ENCODE measurements at regions not wholly inside any gene's neighbourhood (a gene's known extent, or its start where the extent isn't known, plus 50 kb on each side); places are given as distances from the start of the nearest gene placed in this dataset.

GRCh38 chr1:182262425-182262824, 129.2 kb downstream of the GLUL start:
- Histone ChIP-seq H3K4me3 (ENCODE audit: low read depth, low read length) (no peak overlapping the region), H3K4me1 (ENCODE audit: control insufficient read depth, insufficient read depth, low read length) (no peaks in the 10 kb centered on the region), H3K9me3 (ENCODE audit: control insufficient read depth, insufficient read depth, low read depth, low read length) (no peaks in the 10 kb centered on the region), H3K27ac (ENCODE audit: extremely low read depth, low read depth, low read length) (no peak overlapping the region), H3K36me3 (ENCODE audit: control insufficient read depth in 2 of 2, insufficient read depth in 1 of 2, low read length in 2 of 2) (no peaks in the 10 kb centered on the region)
- TF ChIP-seq ZNF585B (tag by site-specific recombination; IDR thresholded peaks at IDR 0.05) = no peak
- TF ChIP-seq KLF8 (tag by site-specific recombination; IDR thresholded peaks at IDR 0.05) = no peak
- TF ChIP-seq, protein P1, sequence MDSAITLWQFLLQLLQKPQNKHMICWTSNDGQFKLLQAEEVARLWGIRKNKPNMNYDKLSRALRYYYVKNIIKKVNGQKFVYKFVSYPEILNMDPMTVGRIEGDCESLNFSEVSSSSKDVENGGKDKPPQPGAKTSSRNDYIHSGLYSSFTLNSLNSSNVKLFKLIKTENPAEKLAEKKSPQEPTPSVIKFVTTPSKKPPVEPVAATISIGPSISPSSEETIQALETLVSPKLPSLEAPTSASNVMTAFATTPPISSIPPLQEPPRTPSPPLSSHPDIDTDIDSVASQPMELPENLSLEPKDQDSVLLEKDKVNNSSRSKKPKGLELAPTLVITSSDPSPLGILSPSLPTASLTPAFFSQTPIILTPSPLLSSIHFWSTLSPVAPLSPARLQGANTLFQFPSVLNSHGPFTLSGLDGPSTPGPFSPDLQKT (IDR thresholded peaks at IDR 0.05; ENCODE audit: borderline replicate concordance, low read depth, low read length) = no peak
- no peak for TF ChIP-seq ZNF561 (tag by site-specific recombination; IDR thresholded peaks at IDR 0.05; ENCODE audit: borderline replicate concordance)
- no peak for TF ChIP-seq ZNF184 (tag by site-specific recombination; IDR thresholded peaks at IDR 0.05)
- no peak for TF ChIP-seq MEIS1 (CRISPR knock-in tag; IDR thresholded peaks at IDR 0.05; ENCODE audit: borderline replicate concordance)
- ChIA-PET POLR2A (no interaction called here), CTCF (interaction anchor here (0.6 kb wide), 1 partner anchor 939 kb away, joined by 3 read pairs; no protein-coding TSS in a partner anchor)

GRCh38 chr1:182261655-182262054, 129.9 kb downstream of the GLUL start:
- POLR2A ChIA-PET = no interaction called here
- Histone ChIP-seq H3K36me3 (ENCODE audit: control insufficient read depth in 2 of 2, insufficient read depth in 1 of 2, low read length in 2 of 2) (no peaks in the 10 kb centered on the region), H3K9me3 (ENCODE audit: control insufficient read depth, insufficient read depth, low read depth, low read length) (no peaks in the 10 kb centered on the region), H3K4me3 (ENCODE audit: low read depth, low read length) (no peak overlapping the region), H3K27ac (ENCODE audit: extremely low read depth, low read depth, low read length) (no peak overlapping the region), H3K4me1 (ENCODE audit: control insufficient read depth, insufficient read depth, low read length) (no peaks in the 10 kb centered on the region)
- CTCF ChIA-PET = no interaction called here
- TF ChIP-seq ZBTB6 (tag by site-specific recombination; IDR thresholded peaks at IDR 0.05) = no peak
- TF ChIP-seq ZNF600 (tag by site-specific recombination; IDR thresholded peaks at IDR 0.05) = no peak
- TF ChIP-seq ZNF843 (tag by site-specific recombination; IDR thresholded peaks at IDR 0.05) = no peak
- TF ChIP-seq PRDM1 (tag by site-specific recombination; IDR thresholded peaks at IDR 0.05) = no peak
- TF ChIP-seq, protein P2, sequence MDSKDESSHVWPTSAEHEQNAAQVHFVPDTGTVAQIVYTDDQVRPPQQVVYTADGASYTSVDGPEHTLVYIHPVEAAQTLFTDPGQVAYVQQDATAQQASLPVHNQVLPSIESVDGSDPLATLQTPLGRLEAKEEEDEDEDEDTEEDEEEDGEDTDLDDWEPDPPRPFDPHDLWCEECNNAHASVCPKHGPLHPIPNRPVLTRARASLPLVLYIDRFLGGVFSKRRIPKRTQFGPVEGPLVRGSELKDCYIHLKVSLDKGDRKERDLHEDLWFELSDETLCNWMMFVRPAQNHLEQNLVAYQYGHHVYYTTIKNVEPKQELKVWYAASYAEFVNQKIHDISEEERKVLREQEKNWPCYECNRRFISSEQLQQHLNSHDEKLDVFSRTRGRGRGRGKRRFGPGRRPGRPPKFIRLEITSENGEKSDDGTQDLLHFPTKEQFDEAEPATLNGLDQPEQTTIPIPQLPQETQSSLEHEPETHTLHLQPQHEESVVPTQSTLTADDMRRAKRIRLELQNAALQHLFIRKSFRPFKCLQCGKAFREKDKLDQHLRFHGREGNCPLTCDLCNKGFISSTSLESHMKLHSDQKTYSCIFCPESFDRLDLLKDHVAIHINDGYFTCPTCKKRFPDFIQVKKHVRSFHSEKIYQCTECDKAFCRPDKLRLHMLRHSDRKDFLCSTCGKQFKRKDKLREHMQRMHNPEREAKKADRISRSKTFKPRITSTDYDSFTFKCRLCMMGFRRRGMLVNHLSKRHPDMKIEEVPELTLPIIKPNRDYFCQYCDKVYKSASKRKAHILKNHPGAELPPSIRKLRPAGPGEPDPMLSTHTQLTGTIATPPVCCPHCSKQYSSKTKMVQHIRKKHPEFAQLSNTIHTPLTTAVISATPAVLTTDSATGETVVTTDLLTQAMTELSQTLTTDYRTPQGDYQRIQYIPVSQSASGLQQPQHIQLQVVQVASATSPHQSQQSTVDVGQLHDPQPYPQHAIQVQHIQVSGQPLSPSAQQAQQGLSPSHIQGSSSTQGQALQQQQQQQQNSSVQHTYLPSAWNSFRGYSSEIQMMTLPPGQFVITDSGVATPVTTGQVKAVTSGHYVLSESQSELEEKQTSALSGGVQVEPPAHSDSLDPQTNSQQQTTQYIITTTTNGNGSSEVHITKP (tag by site-specific recombination; IDR thresholded peaks at IDR 0.05) = no peak
- TF ChIP-seq ZNF785 (tag by site-specific recombination; IDR thresholded peaks at IDR 0.05) = no peak
- TF ChIP-seq CTCF (tag by site-specific recombination; IDR thresholded peaks at IDR 0.05) = no peak

DNA sequence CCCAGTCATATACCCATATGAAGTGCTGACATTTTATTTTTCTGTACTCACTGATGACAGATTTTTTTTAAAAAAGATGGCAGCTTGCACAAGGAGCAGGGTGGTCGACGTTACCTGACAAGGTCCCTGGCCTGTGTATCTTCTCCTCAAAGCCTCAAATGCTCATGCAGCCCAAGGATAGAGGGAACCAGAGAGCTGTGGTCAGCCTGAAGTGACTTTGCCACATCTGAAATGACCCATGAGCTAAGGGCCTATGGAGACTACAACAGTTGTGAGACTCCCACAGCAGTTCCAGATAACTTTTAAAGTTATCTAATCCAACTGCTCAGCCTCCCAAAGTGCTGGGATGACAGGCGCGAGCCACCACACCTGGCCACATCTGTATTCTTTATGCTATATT, 131.1 kb downstream of the GLUL start:
- H3K4me3 ChIP-seq (ENCODE audit: low read depth, low read length) = no peak overlapping the region
- H3K4me1 ChIP-seq (ENCODE audit: control insufficient read depth, insufficient read depth, low read length) = no peaks in the 10 kb centered on the region
- H3K27ac ChIP-seq (ENCODE audit: extremely low read depth, low read depth, low read length) = no peak overlapping the region
- H3K36me3 ChIP-seq (ENCODE audit: control insufficient read depth in 2 of 2, insufficient read depth in 1 of 2, low read length in 2 of 2) = no peaks in the 10 kb centered on the region
- ChIA-PET CTCF (no interaction called here), POLR2A (interaction anchor here (1.2 kb wide), 1 partner anchor 12 kb away, joined by 4 read pairs; no protein-coding TSS in a partner anchor)
- no peaks in the 10 kb centered on the region for H3K9me3 ChIP-seq (ENCODE audit: control insufficient read depth, insufficient read depth, low read depth, low read length)
- TF ChIP-seq ZXDB (tag by site-specific recombination; IDR thresholded peaks at IDR 0.05) (no peak), ZNF580 (tag by site-specific recombination; IDR thresholded peaks at IDR 0.05) (no peak), ZNF10 (tag by site-specific recombination; IDR thresholded peaks at IDR 0.05) (no peak), ZNF214 (tag by site-specific recombination; IDR thresholded peaks at IDR 0.05; ENCODE audit: borderline replicate concordance) (no peak), ZNF560 (tag by site-specific recombination; IDR thresholded peaks at IDR 0.05; ENCODE audit: borderline replicate concordance) (no peak), ZNF768 (tag by site-specific recombination; IDR thresholded peaks at IDR 0.05) (no peak), SCRT1 (tag by site-specific recombination; IDR thresholded peaks at IDR 0.05; ENCODE audit: borderline replicate concordance) (no peak), ZNF132 (tag by site-specific recombination; IDR thresholded peaks at IDR 0.05; ENCODE audit: borderline replicate concordance) (no peak), ZFHX2 (tag by site-specific recombination; conservative IDR thresholded peaks at IDR 0.05) (no peak), ZNF623 (tag by site-specific recombination; IDR thresholded peaks at IDR 0.05) (no peak)
- TF ChIP-seq, protein P3, sequence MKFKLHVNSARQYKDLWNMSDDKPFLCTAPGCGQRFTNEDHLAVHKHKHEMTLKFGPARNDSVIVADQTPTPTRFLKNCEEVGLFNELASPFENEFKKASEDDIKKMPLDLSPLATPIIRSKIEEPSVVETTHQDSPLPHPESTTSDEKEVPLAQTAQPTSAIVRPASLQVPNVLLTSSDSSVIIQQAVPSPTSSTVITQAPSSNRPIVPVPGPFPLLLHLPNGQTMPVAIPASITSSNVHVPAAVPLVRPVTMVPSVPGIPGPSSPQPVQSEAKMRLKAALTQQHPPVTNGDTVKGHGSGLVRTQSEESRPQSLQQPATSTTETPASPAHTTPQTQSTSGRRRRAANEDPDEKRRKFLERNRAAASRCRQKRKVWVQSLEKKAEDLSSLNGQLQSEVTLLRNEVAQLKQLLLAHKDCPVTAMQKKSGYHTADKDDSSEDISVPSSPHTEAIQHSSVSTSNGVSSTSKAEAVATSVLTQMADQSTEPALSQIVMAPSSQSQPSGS (tag by site-specific recombination; IDR thresholded peaks at IDR 0.05; ENCODE audit: low read depth) = no peak

Data from HEK293 (cell line).